Calu3 (cell line): ENCODE measurements at regions not wholly inside any gene's neighbourhood (a gene's known extent, or its start where the extent isn't known, plus 50 kb on each side); places are given as distances from the start of the nearest gene placed in this dataset. TPM values are rescaled to one million over a fixed set of nuclear protein-coding genes. Genes with fewer than 3 reads are reported as not detected.

Experiments
- BruUV-seq: library from RNA; stranded (reverse); fragments of 400-500 nt; replicated peaks from 2 replicates; lab custom pipeline; 2021; lab: Mats Ljungman, UMichigan
- CTCF ChIA-PET: fragments of 300-600 bp; sonication (Branson Sonifier 250); formaldehyde crosslinking; loops from one replicate; lab custom pipeline; 2022; ENCODE audit warnings: antibody characterized with exemption; lab: Charles Lee
- DNase-seq: peaks from one replicate; pipeline ENCODE4 v3.0.0; 2022
- H3K27ac Mint-ChIP-seq: one replicate; pipeline ENCODE4 v1.8.0; 2022; ENCODE audit warnings: mixed read lengths; ENCODE audit not compliant: unreplicated experiment
- H3K27me3 Mint-ChIP-seq: one replicate; pipeline ENCODE4 v1.8.0; 2022; ENCODE audit warnings: mixed read lengths; ENCODE audit not compliant: unreplicated experiment
- H3K36me3 Mint-ChIP-seq: one replicate; pipeline ENCODE4 v1.8.0; 2022; ENCODE audit warnings: mild to moderate bottlenecking, moderate library complexity, mixed read lengths; ENCODE audit not compliant: insufficient read depth, unreplicated experiment
- H3K4me1 Mint-ChIP-seq: one replicate; pipeline ENCODE4 v1.8.0; 2022; ENCODE audit warnings: mild to moderate bottlenecking, low read depth, mixed read lengths; ENCODE audit not compliant: unreplicated experiment
- H3K4me3 Mint-ChIP-seq: one replicate; pipeline ENCODE4 v1.8.0; 2022; ENCODE audit warnings: mild to moderate bottlenecking, low read depth, moderate library complexity, mixed read lengths; ENCODE audit not compliant: unreplicated experiment
- H3K9me3 Mint-ChIP-seq: one replicate; pipeline ENCODE4 v1.8.0; 2022; ENCODE audit warnings: low read depth, mixed read lengths; ENCODE audit not compliant: unreplicated experiment
- CTCF ChIP-seq: fragments of 200-600 bp; IDR thresholded peaks from one replicate; pipeline ENCODE4 v1.8.0; 2022; ENCODE audit warnings: antibody characterized with exemption; ENCODE audit not compliant: unreplicated experiment
- intact Hi-C: fragments of 100-400 bp; cut with micrococcal nuclease; formaldehyde crosslinking; loops from one replicate; pipeline ENCODE4 v1.10.0; 2022; ENCODE audit not compliant: unreplicated experiment
- microRNA-seq: library from miRNA; unstranded; fragments of <30 nt; microRNA quantifications from one replicate; pipeline ENCODE4 v1.2.0, GENCODE V29; 2022

- no peak for DNase-seq
- H3K4me1 Mint-ChIP-seq, result peaks cover 10% of the 10 kb centered on the region
- H3K9me3 Mint-ChIP-seq, result peaks cover 4% of the 10 kb centered on the region
- no TSS peak for BruUV-seq
- no peak overlapping the region for H3K4me3 Mint-ChIP-seq
- no peak for TF ChIP-seq CTCF
- no peak overlapping the region for H3K27ac Mint-ChIP-seq
- peaks cover 79% of the 10 kb centered on the region for H3K27me3 Mint-ChIP-seq
- no peaks in the 10 kb centered on the region for H3K36me3 Mint-ChIP-seq
- intact Hi-C loops, result no loop called here
- CTCF ChIA-PET, result no interaction called here
These were observed 52.8 kb upstream of the IGLL5 start for GRCh38 chr22:22834783-22835182.

GRCh38 chr22:22835242-22835641 is 52.4 kb upstream of the IGLL5 start:
- BruUV-seq, result no TSS peak

GRCh38 chr22:22835771-22836291 is 51.8 kb upstream of the IGLL5 start:
- Mint-ChIP-seq H3K9me3 (peaks cover 2% of the 10 kb centered on the region), H3K27ac (no peak overlapping the region), H3K4me1 (peaks cover 10% of the 10 kb centered on the region), H3K27me3 (peaks cover 69% of the 10 kb centered on the region), H3K36me3 (no peaks in the 10 kb centered on the region), H3K4me3 (no peak overlapping the region)
- intact Hi-C loops, result no loop called here
- DNase-seq, result no peak
- no peak for TF ChIP-seq CTCF
- CTCF ChIA-PET, result no interaction called here
- BruUV-seq, result no TSS peak

More at GRCh38 chr22:22835242-22835641, 52.4 kb upstream of the IGLL5 start:
- Mint-ChIP-seq H3K9me3 (peaks cover 4% of the 10 kb centered on the region), H3K4me1 (peaks cover 10% of the 10 kb centered on the region), H3K27ac (no peak overlapping the region), H3K36me3 (no peaks in the 10 kb centered on the region), H3K27me3 (peaks cover 75% of the 10 kb centered on the region), H3K4me3 (no peak overlapping the region)
- intact Hi-C loops, result no loop called here
- CTCF ChIA-PET, result no interaction called here
- TF ChIP-seq CTCF, result no peak
- no peak for DNase-seq

GRCh38 chr22:22836635-22837034 is 51.0 kb upstream of the IGLL5 start:
- Mint-ChIP-seq H3K4me1 (peaks cover 10% of the 10 kb centered on the region), H3K9me3 (no peaks in the 10 kb centered on the region), H3K27me3 (peaks cover 61% of the 10 kb centered on the region), H3K27ac (peak overlapping the region; percentile 60), H3K36me3 (no peaks in the 10 kb centered on the region), H3K4me3 (no peak overlapping the region)
- intact Hi-C loops, result no loop called here
- CTCF ChIA-PET, result interaction anchor here (0.6 kb wide), 1 partner anchor 1865 kb away, joined by 8 read pairs; no protein-coding TSS in a partner anchor
- DNase-seq, result no peak
- no TSS peak for BruUV-seq
- TF ChIP-seq CTCF, result no peak

Small RNAs in the stretch of these regions (microRNA-seq; reads per million reads assigned to microRNA genes)
- gene MIR650, result not detected
